Esophagus (tissue), 2 donors: ENCODE measurements at regions not wholly inside any gene's neighbourhood (a gene's known extent, or its start where the extent isn't known, plus 50 kb on each side); places are given as distances from the start of the nearest gene placed in this dataset.

Experiments
- H3K27ac ChIP-seq, 2 donors: one replicate each; pipeline ENCODE4 v1.5.1; 2013; ENCODE audit warnings: low read depth in 2 of 2, mild to moderate bottlenecking in 2 of 2, inconsistent platforms in 1 of 2, low read length in 1 of 2, moderate library complexity in 1 of 2
- H3K27me3 ChIP-seq, 2 donors: one replicate each; pipeline ENCODE4 v1.6.1; 2013; ENCODE audit warnings: low read length in 2 of 2, control low read depth in 1 of 2, mild to moderate bottlenecking in 1 of 2; ENCODE audit not compliant: insufficient read depth in 2 of 2, control insufficient read depth in 1 of 2
- H3K36me3 ChIP-seq, 2 donors: one replicate each; pipeline ENCODE4 v1.6.1; 2013; ENCODE audit warnings: low read length in 1 of 2; ENCODE audit not compliant: control insufficient read depth in 2 of 2, insufficient read depth in 2 of 2
- H3K4me1 ChIP-seq, 2 donors: one replicate each; pipeline ENCODE4 v1.6.1; 2013; ENCODE audit warnings: low read length in 1 of 2; ENCODE audit not compliant: control insufficient read depth in 2 of 2, insufficient read depth in 2 of 2
- H3K4me3 ChIP-seq, 2 donors: one replicate each; pipeline ENCODE4 v1.5.1; 2013; ENCODE audit warnings: low read length in 2 of 2, mild to moderate bottlenecking in 2 of 2, low read depth in 1 of 2, moderate library complexity in 1 of 2
- H3K9me3 ChIP-seq, 2 donors: one replicate each; pipeline ENCODE4 v1.6.1; 2013; ENCODE audit warnings: mild to moderate bottlenecking in 2 of 2, low read depth in 1 of 2, low read length in 1 of 2, moderate library complexity in 1 of 2; ENCODE audit not compliant: control insufficient read depth in 2 of 2, insufficient read depth in 1 of 2
- WGBS, 2 donors: extraction: QIAGEN DNeasy Blood & Tissue Kit; methylation state at CpG; one replicate each; pipeline ENCODE4 v1.1.7; 2013; 5-methylcytosine and 5-hydroxymethylcytosine counted together
- donor health status: healthy with polysubstance abuse.
- donor health status: Bipolar disorder and iron deficiency.

GRCh38 chr9:107905308-107906020, 415.9 kb upstream of the KLF4 start:
- H3K9me3 ChIP-seq: no peaks in the 10 kb centered on the region
- H3K4me1 ChIP-seq: no peaks in the 10 kb centered on the region
- no peak overlapping the region for H3K4me3 ChIP-seq
- H3K27ac ChIP-seq: no peak overlapping the region
- H3K27me3 ChIP-seq: no peaks in the 10 kb centered on the region
- WGBS, 2 donors: 66 to 72% methylated on average over 2 of the region's 2 CpGs
- no peaks in the 10 kb centered on the region for H3K36me3 ChIP-seq

GRCh38 chr9:107899961-107900330, 410.4 kb upstream of the KLF4 start:
- H3K4me1 ChIP-seq: peaks cover 0 to 4% of the 10 kb centered on the region in 2 donors
- H3K4me3 ChIP-seq: no peak overlapping the region
- WGBS, 2 donors: 75 to 92% methylated on average over 1 of the region's 1 CpG
- H3K36me3 ChIP-seq: no peaks in the 10 kb centered on the region
- no peaks in the 10 kb centered on the region for H3K27me3 ChIP-seq
- no peaks in the 10 kb centered on the region for H3K9me3 ChIP-seq
- no peak overlapping the region for H3K27ac ChIP-seq

- H3K9me3 ChIP-seq: no peaks in the 10 kb centered on the region
- H3K36me3 ChIP-seq: no peaks in the 10 kb centered on the region
- H3K4me3 ChIP-seq: no peak overlapping the region
- H3K4me1 ChIP-seq: peaks cover 0 to 4% of the 10 kb centered on the region in 2 donors
- H3K27ac ChIP-seq: no peak overlapping the region
- no peaks in the 10 kb centered on the region for H3K27me3 ChIP-seq
- 48 to 65% methylated on average over 2 of the region's 2 CpGs for WGBS, 2 donors
These were observed 409.2 kb upstream of the KLF4 start for GRCh38 chr9:107898761-107899160.

GRCh38 chr9:107896544-107896943, 407.0 kb upstream of the KLF4 start:
- H3K27ac ChIP-seq: no peak overlapping the region
- no peaks in the 10 kb centered on the region for H3K27me3 ChIP-seq
- no peaks in the 10 kb centered on the region for H3K9me3 ChIP-seq
- no peak overlapping the region for H3K4me3 ChIP-seq
- peaks cover 0 to 4% of the 10 kb centered on the region in 2 donors for H3K4me1 ChIP-seq
- H3K36me3 ChIP-seq: no peaks in the 10 kb centered on the region
- WGBS, 2 donors: 82 to 96% methylated on average over 1 of the region's 1 CpG

GRCh38 chr9:107895501-107896001, 406.0 kb upstream of the KLF4 start:
- peaks cover 0 to 4% of the 10 kb centered on the region in 2 donors for H3K4me1 ChIP-seq
- no peaks in the 10 kb centered on the region for H3K9me3 ChIP-seq
- no peaks in the 10 kb centered on the region for H3K27me3 ChIP-seq
- H3K27ac ChIP-seq: peak overlapping the region in 1 of 2 donors; percentile 38
- H3K36me3 ChIP-seq: no peaks in the 10 kb centered on the region
- no peak overlapping the region for H3K4me3 ChIP-seq
- 32 to 50% methylated on average over 8 of the region's 8 CpGs for WGBS, 2 donors

- Histone ChIP-seq H3K4me1 (peaks cover 0 to 4% of the 10 kb centered on the region in 2 donors), H3K4me3 (no peak overlapping the region), H3K36me3 (no peaks in the 10 kb centered on the region), H3K9me3 (no peaks in the 10 kb centered on the region), H3K27me3 (no peaks in the 10 kb centered on the region), H3K27ac (no peak overlapping the region)
- WGBS, 2 donors: 74 to 75% methylated on average over 11 of the region's 11 CpGs
These were observed 405.1 kb upstream of the KLF4 start for GRCh38 chr9:107894572-107895261.

- Histone ChIP-seq H3K4me3 (no peak overlapping the region), H3K36me3 (no peaks in the 10 kb centered on the region), H3K27me3 (no peaks in the 10 kb centered on the region), H3K27ac (no peak overlapping the region), H3K9me3 (no peaks in the 10 kb centered on the region), H3K4me1 (peaks cover 0 to 4% of the 10 kb centered on the region in 2 donors)
- 88 to 95% methylated on average over 3 of the region's 3 CpGs for WGBS, 2 donors
These were observed 401.4 kb upstream of the KLF4 start for GRCh38 chr9:107890921-107891465.

- H3K4me1 ChIP-seq: no peaks in the 10 kb centered on the region
- H3K36me3 ChIP-seq: no peaks in the 10 kb centered on the region
- H3K4me3 ChIP-seq: no peak overlapping the region
- no peak overlapping the region for H3K27ac ChIP-seq
- no peaks in the 10 kb centered on the region for H3K27me3 ChIP-seq
- 67 to 80% methylated on average over 2 of the region's 2 CpGs for WGBS, 2 donors
- H3K9me3 ChIP-seq: no peaks in the 10 kb centered on the region
These were observed 399.2 kb upstream of the KLF4 start for GRCh38 chr9:107888773-107889227.

GRCh38 chr9:107886826-107887225, 397.3 kb upstream of the KLF4 start:
- Histone ChIP-seq H3K36me3 (no peaks in the 10 kb centered on the region), H3K27ac (no peak overlapping the region), H3K27me3 (no peaks in the 10 kb centered on the region), H3K4me3 (no peak overlapping the region), H3K9me3 (no peaks in the 10 kb centered on the region), H3K4me1 (no peaks in the 10 kb centered on the region)
